T-helper 9 cell (primary cell): ENCODE measurements at regions not wholly inside any gene's neighbourhood (a gene's known extent, or its start where the extent isn't known, plus 50 kb on each side); places are given as distances from the start of the nearest gene placed in this dataset.

Source experiments
- DNase-seq: peaks from one replicate; pipeline ENCODE4 v3.0.0-alpha.2; 2020

GRCh38 chr13:21970918-21971317, 300.0 kb downstream of the FGF9 start:
- DNase-seq, result no peak

GRCh38 chr13:21971662-21972621, 301.1 kb downstream of the FGF9 start:
- no peak for DNase-seq

GRCh38 chr13:21973437-21974125, 302.7 kb downstream of the FGF9 start:
- no peak for DNase-seq

GRCh38 chr13:21974741-21975140, 303.9 kb downstream of the FGF9 start:
- no peak for DNase-seq

DNA sequence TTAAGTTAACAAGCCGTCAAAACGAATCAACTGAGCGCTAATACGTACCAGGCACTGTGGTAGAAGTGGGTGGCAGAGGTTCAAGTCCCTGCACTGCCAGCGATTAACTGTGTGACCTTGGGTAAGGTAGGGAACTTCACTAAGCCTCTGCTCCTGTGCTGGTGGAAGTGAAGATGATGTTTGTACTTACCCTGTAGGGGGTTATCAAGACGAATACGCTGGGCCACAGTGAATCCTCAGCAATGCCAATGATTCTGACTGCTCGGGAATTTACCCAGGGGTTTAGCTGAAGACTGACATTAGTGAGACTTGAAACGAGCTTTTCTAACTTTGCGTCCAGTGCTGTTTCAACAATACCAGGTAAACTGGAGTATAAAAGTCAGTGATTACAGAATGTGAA, 305.3 kb downstream of the FGF9 start:
- no peak for DNase-seq

DNA sequence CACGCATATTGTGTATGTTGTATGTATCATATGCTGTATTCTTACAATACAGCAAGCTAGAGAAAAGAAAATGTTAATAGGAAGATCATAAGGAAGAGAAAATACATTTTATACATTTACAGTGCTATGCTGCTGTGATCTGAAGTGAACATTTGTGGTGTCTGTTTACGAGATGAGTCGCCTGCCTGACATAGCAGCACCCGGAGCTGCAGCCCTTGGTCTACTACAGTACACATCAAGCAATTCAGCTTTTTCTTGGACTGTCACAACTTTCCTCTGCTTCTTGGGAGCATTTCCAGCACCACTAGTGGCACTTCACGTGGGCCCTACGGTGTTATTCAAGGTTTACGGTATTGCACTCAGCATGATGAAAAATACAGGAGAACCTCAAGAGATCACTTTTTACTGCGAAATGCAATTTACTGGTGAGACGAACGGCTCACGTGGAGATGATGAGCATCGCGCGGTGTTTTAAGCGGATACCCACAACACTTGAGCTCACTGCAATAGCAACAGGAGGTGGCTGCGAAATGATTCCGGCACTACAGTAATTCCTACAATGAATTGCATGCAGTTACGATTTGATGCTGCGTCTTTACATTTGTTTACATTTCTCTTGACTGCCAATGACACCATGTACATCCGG, 308.4 kb downstream of the FGF9 start:
- no peak for DNase-seq

DNA sequence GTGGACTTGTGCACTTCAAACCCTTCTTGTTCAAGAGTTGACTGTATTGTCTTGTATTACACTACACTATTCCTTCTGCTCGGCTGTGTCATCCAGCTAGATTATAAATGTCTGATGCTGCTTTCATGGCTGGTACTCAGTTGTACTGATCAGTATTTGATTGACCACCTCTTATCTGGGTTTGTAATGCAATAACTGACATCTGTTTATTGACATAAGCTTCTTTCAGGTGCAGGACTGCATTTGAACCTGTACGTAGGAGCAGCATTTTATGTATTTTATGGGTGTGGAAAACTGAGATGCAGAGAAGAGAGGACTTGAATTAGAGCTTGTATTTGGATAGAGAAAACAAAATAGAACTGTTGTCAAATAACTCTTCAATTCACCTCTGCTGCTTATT, 309.2 kb downstream of the FGF9 start:
- no peak for DNase-seq

- no peak for DNase-seq
Observed at GRCh38 chr13:21984156-21984555, 313.3 kb downstream of the FGF9 start.

GRCh38 chr13:21986602-21987001, 315.7 kb downstream of the FGF9 start:
- DNase-seq, result no peak

DNA sequence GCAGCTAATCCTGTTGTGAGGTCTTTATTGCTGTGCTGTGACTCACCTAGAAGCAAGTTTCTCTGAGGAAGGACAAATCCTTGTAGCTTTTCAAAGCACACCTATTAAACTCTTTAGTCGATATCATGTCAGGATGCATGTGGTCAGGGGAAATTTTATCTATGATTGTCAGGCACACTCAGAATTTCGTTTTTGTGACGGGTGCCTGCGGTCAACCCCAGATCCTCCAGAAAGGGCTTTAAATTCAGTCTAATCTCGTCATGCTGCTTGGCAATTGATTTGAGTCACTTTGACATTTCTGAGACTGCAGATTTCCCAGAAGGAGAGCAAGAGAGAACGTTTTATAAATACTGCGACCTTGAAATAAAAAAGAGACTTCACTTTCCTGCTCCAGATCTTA, 316.9 kb downstream of the FGF9 start:
- no peak for DNase-seq

GRCh38 chr13:21988624-21989023, 317.8 kb downstream of the FGF9 start:
- no peak for DNase-seq

DNA sequence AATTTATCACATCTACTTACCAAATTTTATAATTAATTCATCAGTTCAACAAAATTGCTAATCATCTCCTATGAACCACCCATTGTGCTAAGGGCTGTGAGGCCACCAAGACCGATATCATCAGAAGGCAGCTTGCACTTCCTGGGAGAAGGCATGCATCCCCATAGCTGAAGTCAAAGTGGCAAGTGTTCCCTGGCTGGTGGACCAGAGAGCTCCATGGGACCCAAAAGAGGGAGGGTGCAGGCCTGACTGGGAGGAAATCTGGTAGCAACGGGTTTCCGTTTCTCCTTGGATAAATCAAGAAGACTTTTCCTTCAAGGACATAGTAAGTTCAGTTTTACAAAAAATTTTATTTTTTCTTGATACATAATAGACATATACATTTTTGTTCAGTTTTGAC, 325.2 kb downstream of the FGF9 start:
- DNase-seq, result no peak

- DNase-seq, result no peak
Observed at GRCh38 chr13:21997726-21998125, 326.9 kb downstream of the FGF9 start.

DNA sequence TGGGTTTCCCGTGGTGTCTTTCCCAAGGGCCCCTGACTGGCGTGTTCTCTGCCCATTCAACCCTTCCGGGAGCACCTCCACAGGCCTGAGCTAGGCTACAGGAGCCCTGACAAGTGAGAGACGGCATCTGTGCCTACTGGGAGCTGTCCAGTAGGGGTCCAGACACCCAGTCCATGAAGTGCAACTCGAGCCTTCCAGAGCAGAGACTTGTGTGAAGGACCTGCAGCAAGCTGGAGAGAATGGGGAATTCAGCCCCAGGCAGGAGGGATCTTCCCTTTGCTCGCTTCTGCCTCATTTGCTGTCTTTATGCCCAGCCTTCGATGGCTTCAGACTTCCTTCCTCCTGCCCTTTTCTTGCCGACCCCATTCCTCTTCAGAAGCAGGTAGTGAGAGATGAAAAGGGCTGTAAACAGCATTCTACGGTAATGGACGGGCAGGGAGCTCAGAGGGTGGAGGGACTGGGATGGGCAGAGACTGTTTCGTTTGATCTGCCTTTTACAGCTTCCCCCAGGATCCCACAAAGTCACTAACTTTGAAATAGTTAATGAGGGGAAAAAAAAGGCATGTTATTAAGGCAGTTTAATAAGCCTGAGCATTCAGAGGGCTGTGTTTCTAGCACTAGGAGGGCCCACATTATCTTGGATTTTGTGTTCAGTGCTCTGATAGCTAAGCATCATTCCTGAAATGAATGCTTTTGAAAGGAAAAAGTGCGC, 327.6 kb downstream of the FGF9 start:
- no peak for DNase-seq

GRCh38 chr13:21999666-22000065, 328.8 kb downstream of the FGF9 start:
- no peak for DNase-seq

- no peak for DNase-seq
Observed at GRCh38 chr13:22000191-22000590, 329.3 kb downstream of the FGF9 start.

DNA sequence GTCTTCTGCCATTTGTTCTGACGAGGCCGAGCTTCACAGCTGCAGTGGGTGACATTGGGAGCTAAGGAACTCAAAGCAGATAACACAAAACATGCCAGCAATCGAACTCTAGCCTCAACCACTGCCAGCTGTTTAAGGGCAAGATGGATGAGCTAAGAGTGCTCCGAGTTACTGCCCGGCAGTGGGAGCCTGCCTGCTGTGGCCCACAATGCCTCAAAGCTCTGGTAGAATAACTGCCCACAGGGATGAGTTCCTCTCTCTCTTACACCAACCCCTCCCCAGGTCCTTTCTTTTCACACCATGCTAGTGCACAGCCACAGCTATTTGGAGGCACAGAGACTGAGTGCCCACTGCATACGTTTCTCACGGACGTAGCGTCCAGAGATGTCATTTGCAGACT, 330.5 kb downstream of the FGF9 start:
- DNase-seq, result no peak

GRCh38 chr13:22002893-22003292, 332.0 kb downstream of the FGF9 start:
- DNase-seq, result no peak

GRCh38 chr13:22009500-22009899, 338.6 kb downstream of the FGF9 start:
- DNase-seq, result no peak

GRCh38 chr13:22009937-22010336, 339.1 kb downstream of the FGF9 start:
- no peak for DNase-seq

DNA sequence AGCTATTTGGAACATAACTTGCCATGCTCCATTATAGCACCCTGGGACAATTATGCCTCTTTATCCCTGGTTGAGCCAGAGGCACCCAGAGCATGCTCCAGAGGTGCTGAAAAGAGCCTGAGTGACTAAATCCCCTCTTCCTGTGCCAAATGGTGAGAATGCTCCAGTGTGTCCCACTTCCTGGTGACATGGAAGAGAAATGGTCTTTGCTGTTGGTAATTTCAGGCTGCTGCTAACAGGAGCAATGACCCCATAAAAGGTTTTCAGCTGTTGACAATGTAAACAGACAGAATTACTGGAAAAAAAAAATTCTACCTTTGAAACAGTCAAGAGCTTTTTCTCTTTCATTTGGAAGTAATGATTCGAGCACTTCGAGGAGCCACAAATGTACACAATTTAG, 341.8 kb downstream of the FGF9 start:
- no peak for DNase-seq

- DNase-seq, result no peak
Observed at GRCh38 chr13:22014469-22014868, 343.6 kb downstream of the FGF9 start.

GRCh38 chr13:22017226-22017625, 346.4 kb downstream of the FGF9 start:
- DNase-seq, result no peak
